Thyroid gland (tissue), 4 donors: ENCODE measurements at regions not wholly inside any gene's neighbourhood (a gene's known extent, or its start where the extent isn't known, plus 50 kb on each side); places are given as distances from the start of the nearest gene placed in this dataset.

Source experiments
- DNase-seq, 2 donors: peaks; one replicate each; pipeline ENCODE4 v3.0.0-alpha.2; 2019
- H3K27ac ChIP-seq, 3 donors: fragments of 200-600 bp; sonication (generic); 1 replicate in 2 of 3; 2 replicates in 1 of 3; pipeline ENCODE4 v1.5.1; 2016 to 2019; ENCODE audit warnings: mild to moderate bottlenecking in 1 of 3, moderate library complexity in 1 of 3
- H3K27me3 ChIP-seq: fragments of 200-600 bp; sonication (generic); one replicate; pipeline ENCODE4 v1.5.1; 2019
- H3K36me3 ChIP-seq, 2 donors: fragments of 200-600 bp; sonication (generic); one replicate each; pipeline ENCODE4 v1.5.1; 2016 to 2019
- H3K4me1 ChIP-seq, 2 donors: fragments of 200-600 bp; sonication (generic); one replicate each; pipeline ENCODE4 v1.5.1; 2017 to 2019
- H3K4me3 ChIP-seq, 3 donors: fragments of 200-600 bp; sonication (generic); replicated peaks in 1 of 3; 1 replicate in 2 of 3; 2 replicates in 1 of 3; pipeline ENCODE4 v1.5.1; 2016; ENCODE audit warnings: mild to moderate bottlenecking in 1 of 3
- H3K9me3 ChIP-seq: fragments of 200-600 bp; sonication (generic); one replicate; pipeline ENCODE4 v1.5.1; 2017
- CTCF ChIP-seq, 6 experiments: fragments of 200-600 bp in 3 of 6; fragments of 450-650 bp in 3 of 6; sonication (generic) in 3 of 6; IDR thresholded peaks; one replicate each; pipeline ENCODE4 v1.5.1; 2016 to 2019; ENCODE audit warnings: antibody characterized with exemption in 6 of 6, mild to moderate bottlenecking in 2 of 6, inconsistent platforms in 1 of 6, moderate library complexity in 1 of 6
- POLR2A ChIP-seq, 2 donors: fragments of 450-650 bp; IDR thresholded peaks; one replicate each; pipeline ENCODE4 v1.6.1; 2017; ENCODE audit warnings: antibody characterized with exemption in 2 of 2, mild to moderate bottlenecking in 2 of 2, moderate library complexity in 1 of 2
- WGBS, 2 donors: methylation state at CpG; one replicate each; pipeline ENCODE4 v1.1.5; 2017; 5-methylcytosine and 5-hydroxymethylcytosine counted together
- intact Hi-C: fragments of 100-400 bp; cut with DNase I; formaldehyde crosslinking; loops from one replicate; pipeline ENCODE4 v1.15.1; 2023

GRCh38 chr2:54387059-54387991 is 68.8 kb upstream of the SPTBN1 start:
- intact Hi-C loops: no loop called here
- H3K9me3 ChIP-seq: no peaks in the 10 kb centered on the region
- H3K4me1 ChIP-seq: peaks cover 24 to 36% of the 10 kb centered on the region in 2 donors
- no peaks in the 10 kb centered on the region for H3K27me3 ChIP-seq
- 54 to 64% methylated on average over 7 of the region's 7 CpGs for WGBS, 2 donors
- DNase-seq: no peak
- H3K27ac ChIP-seq: peak overlapping the region; percentile 38 to 52 (median 52)
- H3K4me3 ChIP-seq: no peak overlapping the region
- H3K36me3 ChIP-seq: no peaks in the 10 kb centered on the region
- TF ChIP-seq CTCF (IDR thresholded peaks at IDR 0.05): peak in 1 of 6 experiments; percentile 15
- TF ChIP-seq POLR2A (IDR thresholded peaks at IDR 0.05): no peak

GRCh38 chr2:54388076-54388475 is 68.1 kb upstream of the SPTBN1 start:
- TF ChIP-seq POLR2A (IDR thresholded peaks at IDR 0.05) (no peak), CTCF (IDR thresholded peaks at IDR 0.05) (no peak)
- Histone ChIP-seq H3K27me3 (no peaks in the 10 kb centered on the region), H3K4me1 (peaks cover 24 to 36% of the 10 kb centered on the region in 2 donors), H3K27ac (peak overlapping the region in 1 of 3 donors; percentile 52), H3K4me3 (no peak overlapping the region), H3K9me3 (no peaks in the 10 kb centered on the region), H3K36me3 (no peaks in the 10 kb centered on the region)
- intact Hi-C loops: no loop called here
- WGBS, 2 donors: 56 to 74% methylated on average over 5 of the region's 5 CpGs
- DNase-seq: no peak

- Histone ChIP-seq H3K4me1 (peaks cover 6 to 9% of the 10 kb centered on the region in 2 donors), H3K27ac (no peak overlapping the region), H3K36me3 (no peaks in the 10 kb centered on the region), H3K27me3 (no peaks in the 10 kb centered on the region), H3K4me3 (no peak overlapping the region), H3K9me3 (no peaks in the 10 kb centered on the region)
- no peak for DNase-seq
- no peak for TF ChIP-seq POLR2A (IDR thresholded peaks at IDR 0.05)
- TF ChIP-seq CTCF (IDR thresholded peaks at IDR 0.05): no peak
- intact Hi-C loops: no loop called here
- WGBS, 2 donors: 93 to 97% methylated on average over 2 of the region's 2 CpGs
These were observed 63.4 kb upstream of the SPTBN1 start for GRCh38 chr2:54392555-54393324.

- Histone ChIP-seq H3K9me3 (no peaks in the 10 kb centered on the region), H3K4me3 (no peak overlapping the region), H3K27ac (no peak overlapping the region), H3K4me1 (no peaks in the 10 kb centered on the region), H3K36me3 (no peaks in the 10 kb centered on the region), H3K27me3 (no peaks in the 10 kb centered on the region)
- no peak for DNase-seq
- 58 to 66% methylated on average over 5 of the region's 5 CpGs for WGBS, 2 donors
- TF ChIP-seq CTCF (IDR thresholded peaks at IDR 0.05) (no peak), POLR2A (IDR thresholded peaks at IDR 0.05) (no peak)
- intact Hi-C loops: no loop called here
These were observed 61.7 kb upstream of the SPTBN1 start for GRCh38 chr2:54394392-54394791.

- no peaks in the 10 kb centered on the region for H3K9me3 ChIP-seq
- 81 to 86% methylated on average over 7 of the region's 7 CpGs for WGBS, 2 donors
- intact Hi-C loops: no loop called here
- H3K4me3 ChIP-seq: no peak overlapping the region
- H3K4me1 ChIP-seq: no peaks in the 10 kb centered on the region
- TF ChIP-seq POLR2A (IDR thresholded peaks at IDR 0.05) (no peak), CTCF (IDR thresholded peaks at IDR 0.05) (no peak)
- DNase-seq: no peak
- H3K27me3 ChIP-seq: no peaks in the 10 kb centered on the region
- H3K36me3 ChIP-seq: no peaks in the 10 kb centered on the region
- no peak overlapping the region for H3K27ac ChIP-seq
These were observed 60.0 kb upstream of the SPTBN1 start for GRCh38 chr2:54396107-54396506.
